Stimulated activated CD4-positive, alpha-beta T cell treated with anti-CD3 and anti-CD28 coated beads, Interleukin-1b, Interleukin-23, amount 100 ng/mL, for 48 hours (primary cell): ENCODE measurements at regions not wholly inside any gene's neighbourhood (a gene's known extent, or its start where the extent isn't known, plus 50 kb on each side); places are given as distances from the start of the nearest gene placed in this dataset.
A peak's percentile ranks its signal among the peaks of the same experiment; 100 is the strongest.
"Not testable (repeated sequence)": the region's sequence is repeated elsewhere in the genome, so short reads cannot be mapped to it uniquely, and the experiment has no call there.

Source experiments
- DNase-seq: peaks from one replicate; pipeline ENCODE4 v3.0.0-alpha.2; 2020

- not testable (repeated sequence) for DNase-seq
Measured at GRCh38 chrX:124181515-124181914, 150.9 kb upstream of the TEX13D start.

GRCh38 chrX:124190440-124190839 is 142.0 kb upstream of the TEX13D start:
- DNase-seq: no peak

GRCh38 chrX:124194199-124194598 is 138.3 kb upstream of the TEX13D start:
- no peak for DNase-seq

- no peak for DNase-seq
Measured at GRCh38 chrX:124194901-124195300, 137.6 kb upstream of the TEX13D start.

GRCh38 chrX:124203311-124203710 is 129.1 kb upstream of the TEX13D start:
- DNase-seq: no peak

- DNase-seq: no peak
Measured at GRCh38 chrX:124208660-124209059, 123.8 kb upstream of the TEX13D start.

- no peak for DNase-seq
Measured at GRCh38 chrX:124209792-124210576, 122.5 kb upstream of the TEX13D start.

- no peak for DNase-seq
Measured at GRCh38 chrX:124211312-124211942, 121.0 kb upstream of the TEX13D start.

- peak; percentile 27 for DNase-seq
Measured at GRCh38 chrX:124212622-124213021, 119.8 kb upstream of the TEX13D start.

- DNase-seq: no peak
Measured at GRCh38 chrX:124215786-124216185, 116.7 kb upstream of the TEX13D start.

- DNase-seq: no peak
Measured at GRCh38 chrX:124216396-124217115, 115.9 kb upstream of the TEX13D start.

GRCh38 chrX:124217304-124218251 is 114.9 kb upstream of the TEX13D start:
- peak; percentile 68 for DNase-seq

- DNase-seq: no peak
Measured at GRCh38 chrX:124223524-124223923, 108.9 kb upstream of the TEX13D start.

GRCh38 chrX:124224528-124224927 is 107.9 kb upstream of the TEX13D start:
- DNase-seq: no peak

- no peak for DNase-seq
Measured at GRCh38 chrX:124226129-124226528, 106.3 kb upstream of the TEX13D start.

GRCh38 chrX:124228849-124229248 is 103.6 kb upstream of the TEX13D start:
- DNase-seq: no peak

GRCh38 chrX:124229374-124229773 is 103.1 kb upstream of the TEX13D start:
- no peak for DNase-seq

- DNase-seq: no peak
Measured at GRCh38 chrX:124230655-124231450, 101.6 kb upstream of the TEX13D start.

GRCh38 chrX:124231451-124231759 is 101.1 kb upstream of the TEX13D start:
- DNase-seq: no peak

- DNase-seq: peak; percentile 48
Measured at GRCh38 chrX:124232523-124233201, 99.8 kb upstream of the TEX13D start.

- no peak for DNase-seq
Measured at GRCh38 chrX:124234348-124234747, 98.1 kb upstream of the TEX13D start.
